Adrenal gland (tissue), 5 donors: ENCODE measurements at regions not wholly inside any gene's neighbourhood (a gene's known extent, or its start where the extent isn't known, plus 50 kb on each side); places are given as distances from the start of the nearest gene placed in this dataset.

ENCODE experiments used
- POLR2A ChIP-seq, 2 donors: fragments of 450-650 bp; IDR thresholded peaks; one replicate each; pipeline ENCODE4 v1.6.1; 2017; ENCODE audit warnings: antibody characterized with exemption in 2 of 2, mild to moderate bottlenecking in 2 of 2, moderate library complexity in 1 of 2
- TF ChIP-seq, protein P1 (sequence below), 6 experiments: fragments of 450-650 bp in 4 of 6; fragments of 200-600 bp in 2 of 6; sonication (generic) in 1 of 6; IDR thresholded peaks; 1 replicate in 5 of 6; 2 replicates in 1 of 6; pipeline versions ENCODE4 v1.5.1 to v1.8.0; 2016 to 2021; ENCODE audit warnings: antibody characterized with exemption in 6 of 6, mild to moderate bottlenecking in 2 of 6, moderate library complexity in 1 of 6
- donor health status: DM: no; HTN: no; CAD: no.

DNA sequence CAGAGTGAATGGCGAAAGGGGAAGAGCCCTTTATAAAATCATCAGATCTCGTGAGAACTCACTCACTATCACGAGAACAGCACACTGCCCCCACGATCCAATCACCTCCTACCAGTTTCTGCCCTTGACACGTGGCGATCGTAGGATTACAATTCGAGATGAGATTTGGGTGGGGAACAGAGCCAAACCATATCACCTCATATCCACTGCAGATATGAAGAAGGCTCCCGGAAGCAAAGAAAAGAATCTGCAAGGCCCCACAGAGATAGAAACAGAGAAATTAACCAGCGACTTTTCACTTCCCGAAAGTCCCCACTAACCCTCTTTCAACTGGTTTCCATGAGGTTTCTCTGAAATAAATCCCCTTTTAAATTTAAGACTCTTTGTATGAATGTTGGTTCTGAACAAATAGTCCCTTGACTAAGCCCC is 86.2 kb upstream of the IRF2BP2 start:
- TF ChIP-seq, protein P1, sequence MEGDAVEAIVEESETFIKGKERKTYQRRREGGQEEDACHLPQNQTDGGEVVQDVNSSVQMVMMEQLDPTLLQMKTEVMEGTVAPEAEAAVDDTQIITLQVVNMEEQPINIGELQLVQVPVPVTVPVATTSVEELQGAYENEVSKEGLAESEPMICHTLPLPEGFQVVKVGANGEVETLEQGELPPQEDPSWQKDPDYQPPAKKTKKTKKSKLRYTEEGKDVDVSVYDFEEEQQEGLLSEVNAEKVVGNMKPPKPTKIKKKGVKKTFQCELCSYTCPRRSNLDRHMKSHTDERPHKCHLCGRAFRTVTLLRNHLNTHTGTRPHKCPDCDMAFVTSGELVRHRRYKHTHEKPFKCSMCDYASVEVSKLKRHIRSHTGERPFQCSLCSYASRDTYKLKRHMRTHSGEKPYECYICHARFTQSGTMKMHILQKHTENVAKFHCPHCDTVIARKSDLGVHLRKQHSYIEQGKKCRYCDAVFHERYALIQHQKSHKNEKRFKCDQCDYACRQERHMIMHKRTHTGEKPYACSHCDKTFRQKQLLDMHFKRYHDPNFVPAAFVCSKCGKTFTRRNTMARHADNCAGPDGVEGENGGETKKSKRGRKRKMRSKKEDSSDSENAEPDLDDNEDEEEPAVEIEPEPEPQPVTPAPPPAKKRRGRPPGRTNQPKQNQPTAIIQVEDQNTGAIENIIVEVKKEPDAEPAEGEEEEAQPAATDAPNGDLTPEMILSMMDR (IDR thresholded peaks at IDR 0.05) = no peak
- TF ChIP-seq POLR2A (IDR thresholded peaks at IDR 0.05) = no peak
